Coronary artery (tissue), 2 donors: ENCODE measurements at regions not wholly inside any gene's neighbourhood (a gene's known extent, or its start where the extent isn't known, plus 50 kb on each side); places are given as distances from the start of the nearest gene placed in this dataset.

ENCODE experiments used
- DNase-seq: peaks from one replicate; pipeline ENCODE4 v3.0.0-alpha.2; 2017; ENCODE audit warnings: low spot score
- H3K27ac ChIP-seq, 2 donors: fragments of 200-600 bp; sonication (generic); one replicate each; pipeline ENCODE4 v1.5.1; 2016 to 2019
- H3K4me3 ChIP-seq: fragments of 200-600 bp; sonication (generic); 2 replicates; pipeline ENCODE4 v1.5.1; 2016; ENCODE audit warnings: mild to moderate bottlenecking, moderate library complexity
- CTCF ChIP-seq: fragments of 200-600 bp; sonication (generic); IDR thresholded peaks from one replicate; pipeline ENCODE4 v1.5.1; 2019; ENCODE audit warnings: antibody characterized with exemption

- Histone ChIP-seq H3K27ac (no peak overlapping the region), H3K4me3 (no peak overlapping the region)
- TF ChIP-seq CTCF, result no peak
- no peak for DNase-seq
These were observed 408.3 kb downstream of the SH3GL2 start for GRCh38 chr9:17987189-17987588.

GRCh38 chr9:17988489-17988888 lies 409.6 kb downstream of the SH3GL2 start:
- H3K4me3 ChIP-seq, result no peak overlapping the region
- DNase-seq, result no peak
- no peak for TF ChIP-seq CTCF
- H3K27ac ChIP-seq, result no peak overlapping the region

GRCh38 chr9:17990602-17991001 lies 411.7 kb downstream of the SH3GL2 start:
- Histone ChIP-seq H3K27ac (no peak overlapping the region), H3K4me3 (no peak overlapping the region)
- no peak for TF ChIP-seq CTCF
- DNase-seq, result no peak

GRCh38 chr9:17993024-17993423 lies 414.2 kb downstream of the SH3GL2 start:
- Histone ChIP-seq H3K27ac (no peak overlapping the region), H3K4me3 (no peak overlapping the region)
- no peak for DNase-seq
- TF ChIP-seq CTCF, result no peak

- DNase-seq, result no peak
- H3K4me3 ChIP-seq, result no peak overlapping the region
- no peak overlapping the region for H3K27ac ChIP-seq
- TF ChIP-seq CTCF, result no peak
These were observed 416.0 kb downstream of the SH3GL2 start for GRCh38 chr9:17994695-17995425.

DNA sequence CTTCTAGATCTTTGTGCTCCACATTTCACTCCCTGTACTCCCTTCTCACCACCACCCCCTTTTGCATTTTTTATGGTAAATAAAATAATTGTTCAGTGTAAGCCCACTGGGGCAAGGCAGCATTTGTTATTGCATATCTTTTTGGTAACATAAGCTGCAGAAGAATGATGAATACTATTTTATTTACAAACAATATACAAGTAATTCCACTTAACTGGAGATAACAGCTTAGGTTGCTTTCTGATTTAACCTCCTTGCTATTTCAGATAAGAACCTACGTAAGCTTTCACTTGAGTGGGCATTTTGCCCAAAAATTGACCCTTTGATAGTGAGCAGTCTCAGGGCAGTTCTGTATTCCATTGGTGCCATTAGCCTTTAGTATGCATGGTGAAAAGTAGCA lies 417.9 kb downstream of the SH3GL2 start:
- no peak overlapping the region for H3K4me3 ChIP-seq
- DNase-seq, result no peak
- no peak overlapping the region for H3K27ac ChIP-seq
- TF ChIP-seq CTCF, result no peak

DNA sequence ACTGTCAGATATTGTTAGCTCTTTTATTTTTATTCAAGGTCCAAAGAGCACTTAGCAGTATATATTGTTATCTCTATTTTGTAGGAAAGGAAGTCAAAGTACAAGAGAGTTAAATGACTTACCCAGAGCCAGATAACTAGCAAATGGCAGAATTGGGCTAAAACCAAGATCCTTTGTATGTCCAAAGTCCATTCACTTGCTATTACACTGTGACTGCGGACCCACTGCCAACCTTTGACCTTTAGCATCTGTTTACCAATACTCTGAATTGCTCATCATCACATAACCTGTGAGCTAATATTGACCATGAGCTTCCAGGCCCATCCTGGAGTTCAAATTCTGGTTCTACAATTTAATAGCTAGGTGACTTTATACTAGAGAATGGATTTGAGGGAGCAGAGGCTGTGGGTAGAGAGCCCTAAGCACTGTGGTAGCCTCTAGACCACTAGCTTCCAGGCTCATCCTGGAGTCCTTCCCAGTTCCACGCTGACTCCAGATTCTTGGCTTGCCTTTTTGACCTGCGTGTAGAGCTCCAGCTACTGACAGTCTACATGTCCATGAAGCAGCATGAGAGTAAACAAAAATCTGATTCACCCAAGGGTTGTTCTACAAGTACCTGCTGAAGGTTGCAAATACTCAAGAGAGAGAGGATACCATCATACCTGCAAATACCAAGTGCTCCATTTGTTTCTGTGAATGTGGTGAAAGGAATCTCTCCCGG lies 424.0 kb downstream of the SH3GL2 start:
- no peak for TF ChIP-seq CTCF
- Histone ChIP-seq H3K27ac (no peak overlapping the region), H3K4me3 (no peak overlapping the region)
- no peak for DNase-seq
